ENCODE measurements at regions not wholly inside any gene's neighbourhood (a gene's known extent, or its start where the extent isn't known, plus 50 kb on each side); places are given as distances from the start of the nearest gene placed in this dataset.

DNA sequence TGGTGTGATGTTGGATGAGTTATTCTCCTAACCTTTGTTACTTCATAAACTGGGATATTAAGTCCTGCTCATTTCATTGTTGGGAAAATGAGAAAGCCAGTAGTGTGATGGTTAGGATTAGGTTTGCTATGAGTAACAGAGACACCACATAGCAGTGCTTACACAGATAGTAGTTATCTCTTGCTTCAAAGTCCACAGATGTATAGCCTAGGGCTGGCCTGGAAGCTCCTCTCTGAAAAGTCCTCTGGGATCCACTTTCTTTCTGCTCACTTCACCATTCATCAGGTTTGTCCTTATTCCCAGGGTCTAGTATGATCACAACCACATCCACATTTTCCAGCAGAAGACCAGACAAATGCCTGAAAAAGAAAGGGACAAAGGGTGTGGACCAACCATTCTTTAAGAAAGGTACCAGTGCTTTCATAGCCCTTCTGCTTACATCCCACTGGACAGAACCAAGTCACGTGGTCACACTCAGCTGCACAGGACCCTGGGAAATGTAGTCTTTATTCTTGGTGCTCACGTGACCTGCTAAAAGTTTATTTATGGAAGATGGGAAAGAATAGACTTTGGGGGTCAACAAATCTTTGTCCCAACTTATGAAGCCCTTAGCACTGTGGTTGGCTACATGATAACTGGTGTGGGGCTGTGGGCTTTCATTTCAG, 108.9 kb downstream of the INSIG2 start:
- H3K36me3 ChIP-seq (ENCODE audit: control insufficient read depth, insufficient read depth, low read length) = no peaks in the 10 kb centered on the region
- H3K4me1 ChIP-seq (ENCODE audit: control insufficient read depth, insufficient read depth, low read length) = no peaks in the 10 kb centered on the region
- no peak overlapping the region for H3K9ac ChIP-seq (ENCODE audit: low read depth, low read length)
- H3K4me3 ChIP-seq (ENCODE audit: low read depth, low read length) = no peak overlapping the region
- H3K9me3 ChIP-seq (ENCODE audit: control insufficient read depth, insufficient read depth, low read length) = no peaks in the 10 kb centered on the region
- no peaks in the 10 kb centered on the region for H3K27me3 ChIP-seq (ENCODE audit: control insufficient read depth, insufficient read depth, low read length)

DNA sequence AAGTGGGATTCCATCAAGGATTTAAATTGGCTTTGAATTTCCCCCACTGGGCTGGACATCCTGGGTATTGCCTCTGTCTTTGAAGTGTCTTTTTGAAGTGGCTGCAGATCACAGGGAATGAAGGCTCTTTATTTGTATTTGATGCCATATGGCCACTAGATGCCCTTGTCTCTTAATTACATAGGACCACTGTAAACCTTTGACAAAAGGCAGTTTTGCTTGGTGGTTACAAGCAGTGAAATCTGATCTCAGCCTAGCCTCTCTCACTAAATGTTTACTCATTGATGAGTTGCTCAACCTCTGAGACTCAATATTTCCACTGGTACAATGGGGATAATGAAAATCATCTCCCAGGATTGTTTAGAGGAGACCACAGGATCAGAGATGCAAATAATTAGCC, 102.2 kb downstream of the INSIG2 start:
- peaks cover 8% of the 10 kb centered on the region for H3K27me3 ChIP-seq (ENCODE audit: control insufficient read depth, insufficient read depth, low read length)
- no peaks in the 10 kb centered on the region for H3K9me3 ChIP-seq (ENCODE audit: control insufficient read depth, insufficient read depth, low read length)
- peaks cover 5% of the 10 kb centered on the region for H3K4me1 ChIP-seq (ENCODE audit: control insufficient read depth, insufficient read depth, low read length)
- H3K36me3 ChIP-seq (ENCODE audit: control insufficient read depth, insufficient read depth, low read length) = no peaks in the 10 kb centered on the region
- H3K9ac ChIP-seq (ENCODE audit: low read depth, low read length) = no peak overlapping the region
- no peak overlapping the region for H3K4me3 ChIP-seq (ENCODE audit: low read depth, low read length)

DNA sequence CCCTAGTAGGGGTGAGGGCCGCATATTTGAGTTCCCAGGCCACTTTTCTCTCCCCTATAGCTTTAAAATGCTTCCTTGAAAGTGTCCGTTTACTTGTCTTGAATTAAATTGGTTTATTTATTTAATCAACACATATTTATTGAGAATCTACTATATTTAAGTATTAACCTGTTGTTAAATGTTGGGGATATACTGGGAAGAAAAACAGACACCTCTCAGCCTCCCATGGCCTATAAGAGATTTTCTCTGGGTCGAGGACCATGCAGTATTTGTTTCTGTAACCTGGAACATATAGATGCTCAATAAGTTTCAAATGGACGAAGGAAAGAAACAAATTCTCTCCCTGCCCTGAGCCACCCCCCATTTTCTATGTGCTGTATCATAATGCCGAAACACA, 98.6 kb downstream of the INSIG2 start:
- Histone ChIP-seq H3K9ac (ENCODE audit: low read depth, low read length) (no peak overlapping the region), H3K36me3 (ENCODE audit: control insufficient read depth, insufficient read depth, low read length) (no peaks in the 10 kb centered on the region), H3K27me3 (ENCODE audit: control insufficient read depth, insufficient read depth, low read length) (peaks cover 8% of the 10 kb centered on the region), H3K4me3 (ENCODE audit: low read depth, low read length) (peak overlapping the region; percentile 90), H3K9me3 (ENCODE audit: control insufficient read depth, insufficient read depth, low read length) (no peaks in the 10 kb centered on the region), H3K4me1 (ENCODE audit: control insufficient read depth, insufficient read depth, low read length) (peaks cover 5% of the 10 kb centered on the region)

DNA sequence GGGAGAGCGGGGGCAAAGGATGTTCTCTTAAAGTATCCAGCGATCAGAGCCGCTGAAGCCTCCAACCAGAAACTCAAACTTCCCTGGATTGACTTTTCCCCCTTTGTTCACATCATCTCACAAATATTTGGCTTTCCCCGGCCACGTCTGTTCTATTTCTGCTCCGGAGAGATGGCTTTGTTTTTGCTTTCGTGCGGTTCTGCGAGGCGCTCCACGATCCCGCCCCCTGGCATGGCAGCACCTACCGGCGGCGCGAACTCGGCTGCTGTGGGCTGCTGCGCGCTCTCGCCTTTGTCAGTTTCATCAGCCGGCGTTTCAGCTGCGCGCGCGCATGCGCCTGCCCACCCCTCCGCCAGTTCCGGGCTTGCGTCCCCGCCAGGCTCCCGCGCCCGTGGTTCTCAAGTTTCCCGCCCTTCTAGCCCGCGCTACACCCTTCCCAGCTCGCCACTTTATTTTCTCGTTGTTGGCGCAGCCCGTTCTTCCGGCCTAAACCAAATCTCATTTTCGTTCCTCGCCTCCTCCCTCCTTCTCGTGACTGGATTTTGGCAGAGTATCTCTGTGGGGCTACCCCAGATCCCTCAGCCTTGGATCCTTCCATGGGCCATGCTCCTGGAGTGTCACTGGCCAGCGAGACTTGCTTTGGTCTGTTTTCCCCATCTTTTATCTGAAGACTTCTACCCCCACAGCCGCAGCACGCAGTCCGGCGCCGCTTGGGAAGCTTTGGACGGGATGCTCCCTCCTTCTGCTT, 98.0 kb downstream of the INSIG2 start:
- peak overlapping the region; percentile 84 for H3K9ac ChIP-seq (ENCODE audit: low read depth, low read length)
- H3K9me3 ChIP-seq (ENCODE audit: control insufficient read depth, insufficient read depth, low read length) = no peaks in the 10 kb centered on the region
- H3K36me3 ChIP-seq (ENCODE audit: control insufficient read depth, insufficient read depth, low read length) = no peaks in the 10 kb centered on the region
- peaks cover 8% of the 10 kb centered on the region for H3K27me3 ChIP-seq (ENCODE audit: control insufficient read depth, insufficient read depth, low read length)
- peaks cover 5% of the 10 kb centered on the region for H3K4me1 ChIP-seq (ENCODE audit: control insufficient read depth, insufficient read depth, low read length)
- H3K4me3 ChIP-seq (ENCODE audit: low read depth, low read length) = peak overlapping the region; percentile 90

DNA sequence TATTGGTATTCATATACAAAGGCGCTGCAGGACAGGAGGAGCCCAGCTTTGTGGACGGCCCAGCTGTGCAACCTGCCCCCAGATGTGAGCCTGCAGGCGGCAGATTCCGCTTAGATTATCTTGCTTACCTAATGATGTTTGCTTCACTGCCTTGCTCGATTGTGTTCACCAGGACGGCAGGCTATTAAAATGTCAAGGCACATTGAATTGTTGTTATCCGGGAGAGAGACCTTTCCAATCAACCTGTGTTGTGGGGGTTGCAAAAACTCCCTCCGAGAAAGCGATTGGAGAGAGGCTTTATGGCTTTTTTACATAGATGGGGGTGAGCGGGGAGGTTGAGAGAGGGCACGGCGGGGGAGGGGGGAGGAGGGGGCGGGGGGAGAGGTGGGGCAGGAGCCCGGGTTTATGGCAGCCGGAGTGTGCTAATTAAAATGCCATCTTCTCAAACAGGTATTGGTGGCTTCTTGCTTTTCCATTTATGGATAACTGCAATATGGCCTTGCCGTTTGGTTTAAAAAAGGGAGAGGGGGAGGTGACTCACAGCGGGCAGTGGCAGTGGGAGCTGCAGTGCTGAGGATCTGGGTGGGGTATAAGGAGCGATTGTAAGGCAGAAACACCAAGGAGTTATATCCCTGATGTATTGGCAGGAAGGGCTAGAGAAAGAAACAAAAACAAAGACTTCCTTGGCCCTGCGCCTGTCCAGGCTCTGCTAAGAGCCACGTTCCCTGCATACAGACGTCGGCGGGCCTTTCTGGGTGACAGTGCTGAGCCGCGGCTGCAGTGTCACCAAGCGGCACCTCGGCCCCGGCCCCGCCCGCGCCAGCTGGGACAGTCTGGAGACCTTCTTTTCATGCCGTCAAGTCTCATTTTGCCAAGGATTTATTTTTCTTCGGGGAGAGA, 97.2 kb downstream of the INSIG2 start:
- Histone ChIP-seq H3K36me3 (ENCODE audit: control insufficient read depth, insufficient read depth, low read length) (no peaks in the 10 kb centered on the region), H3K9me3 (ENCODE audit: control insufficient read depth, insufficient read depth, low read length) (no peaks in the 10 kb centered on the region), H3K27me3 (ENCODE audit: control insufficient read depth, insufficient read depth, low read length) (peaks cover 8% of the 10 kb centered on the region), H3K9ac (ENCODE audit: low read depth, low read length) (peak overlapping the region; percentile 84), H3K4me1 (ENCODE audit: control insufficient read depth, insufficient read depth, low read length) (peaks cover 5% of the 10 kb centered on the region), H3K4me3 (ENCODE audit: low read depth, low read length) (peak overlapping the region; percentile 90)

DNA sequence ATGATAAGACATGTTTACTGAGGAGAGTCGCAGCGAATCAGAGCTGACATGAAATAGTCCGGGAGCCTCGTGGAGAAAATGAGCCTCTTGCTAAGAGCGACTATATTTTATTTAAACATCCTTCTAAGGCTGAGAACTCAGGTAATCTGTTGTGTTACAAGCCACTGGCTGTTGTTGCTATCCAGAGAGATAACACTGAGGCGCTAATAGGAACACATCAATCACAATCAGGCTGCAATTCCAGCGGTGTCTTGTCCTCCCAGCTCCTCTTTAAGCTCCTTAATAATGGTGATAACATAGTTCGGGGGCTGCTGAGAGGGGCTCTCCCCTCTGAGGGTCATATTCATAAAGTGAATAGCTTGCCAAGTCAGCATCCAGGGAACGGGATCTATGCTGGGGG, 95.1 kb downstream of the INSIG2 start:
- Histone ChIP-seq H3K4me3 (ENCODE audit: low read depth, low read length) (no peak overlapping the region), H3K27me3 (ENCODE audit: control insufficient read depth, insufficient read depth, low read length) (peaks cover 8% of the 10 kb centered on the region), H3K9me3 (ENCODE audit: control insufficient read depth, insufficient read depth, low read length) (no peaks in the 10 kb centered on the region), H3K4me1 (ENCODE audit: control insufficient read depth, insufficient read depth, low read length) (no peaks in the 10 kb centered on the region), H3K9ac (ENCODE audit: low read depth, low read length) (no peak overlapping the region), H3K36me3 (ENCODE audit: control insufficient read depth, insufficient read depth, low read length) (no peaks in the 10 kb centered on the region)

DNA sequence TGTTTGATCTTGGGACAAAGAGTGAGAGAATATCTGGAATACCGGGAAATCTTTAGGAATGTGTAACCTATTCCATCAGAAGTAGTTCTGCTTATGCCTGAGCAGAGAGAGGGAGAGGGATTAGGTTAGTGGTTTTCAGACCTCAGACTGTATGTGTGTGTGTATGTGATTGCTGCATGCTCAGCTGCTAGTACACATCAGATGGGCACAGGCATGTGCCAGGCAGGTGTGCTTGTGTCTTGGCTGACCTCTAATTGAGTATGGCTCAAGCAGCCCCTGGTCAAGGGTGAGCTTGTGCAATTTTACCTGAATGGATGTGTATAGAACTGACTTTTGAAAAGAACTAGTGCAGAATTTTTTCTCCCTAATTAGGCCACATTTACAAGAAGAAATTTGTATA, 91.2 kb downstream of the INSIG2 start:
- Histone ChIP-seq H3K9ac (ENCODE audit: low read depth, low read length) (no peak overlapping the region), H3K4me3 (ENCODE audit: low read depth, low read length) (no peak overlapping the region), H3K36me3 (ENCODE audit: control insufficient read depth, insufficient read depth, low read length) (no peaks in the 10 kb centered on the region), H3K9me3 (ENCODE audit: control insufficient read depth, insufficient read depth, low read length) (no peaks in the 10 kb centered on the region), H3K27me3 (ENCODE audit: control insufficient read depth, insufficient read depth, low read length) (no peaks in the 10 kb centered on the region), H3K4me1 (ENCODE audit: control insufficient read depth, insufficient read depth, low read length) (no peaks in the 10 kb centered on the region)

DNA sequence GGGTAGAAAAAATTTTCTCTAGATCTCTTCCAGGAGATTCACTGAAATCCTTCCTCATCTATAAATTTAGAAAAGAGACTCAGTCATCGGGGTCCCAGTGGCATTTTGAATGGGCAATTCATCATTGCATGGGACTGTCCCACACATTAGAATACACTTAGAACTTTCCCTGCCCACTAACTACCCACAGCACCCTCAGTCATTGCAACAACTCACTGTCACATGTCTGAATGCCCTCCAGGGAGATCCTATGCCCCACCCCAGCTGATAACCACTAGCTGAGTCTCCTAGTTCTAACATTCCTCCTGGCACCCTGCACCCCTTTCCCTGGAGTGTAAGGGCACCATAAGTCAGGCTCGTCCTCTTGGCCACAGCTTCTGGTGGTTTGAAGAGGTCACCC, 89.6 kb downstream of the INSIG2 start:
- H3K27me3 ChIP-seq (ENCODE audit: control insufficient read depth, insufficient read depth, low read length) = no peaks in the 10 kb centered on the region
- H3K9ac ChIP-seq (ENCODE audit: low read depth, low read length) = no peak overlapping the region
- no peak overlapping the region for H3K4me3 ChIP-seq (ENCODE audit: low read depth, low read length)

DNA sequence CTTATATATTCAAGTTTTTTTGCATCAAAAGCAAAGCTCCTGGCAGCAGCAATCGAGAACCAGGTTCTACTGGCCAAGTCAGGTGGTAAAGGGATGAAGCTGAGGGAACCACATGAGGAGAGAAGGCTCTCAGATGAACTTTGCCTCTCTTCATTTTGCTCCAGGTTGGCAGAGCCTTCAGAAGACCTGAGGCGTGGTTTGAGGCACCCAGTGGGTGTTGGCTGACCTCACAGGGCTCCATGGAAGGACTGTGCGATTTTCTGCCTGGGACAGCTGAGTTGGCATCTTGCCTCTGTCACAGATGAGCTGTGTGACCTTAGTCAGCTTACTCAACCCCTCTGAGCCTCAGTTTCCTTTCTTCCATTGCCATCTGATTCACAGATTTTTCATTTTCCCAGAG, 89.0 kb downstream of the INSIG2 start:
- Histone ChIP-seq H3K27me3 (ENCODE audit: control insufficient read depth, insufficient read depth, low read length) (no peaks in the 10 kb centered on the region), H3K4me1 (ENCODE audit: control insufficient read depth, insufficient read depth, low read length) (no peaks in the 10 kb centered on the region), H3K4me3 (ENCODE audit: low read depth, low read length) (no peak overlapping the region), H3K9ac (ENCODE audit: low read depth, low read length) (no peak overlapping the region), H3K9me3 (ENCODE audit: control insufficient read depth, insufficient read depth, low read length) (no peaks in the 10 kb centered on the region), H3K36me3 (ENCODE audit: control insufficient read depth, insufficient read depth, low read length) (no peaks in the 10 kb centered on the region)

More for the DNA sequence above, 89.6 kb downstream of the INSIG2 start:
- H3K36me3 ChIP-seq (ENCODE audit: control insufficient read depth, insufficient read depth, low read length) = no peaks in the 10 kb centered on the region
- no peaks in the 10 kb centered on the region for H3K4me1 ChIP-seq (ENCODE audit: control insufficient read depth, insufficient read depth, low read length)
- no peaks in the 10 kb centered on the region for H3K9me3 ChIP-seq (ENCODE audit: control insufficient read depth, insufficient read depth, low read length)

DNA sequence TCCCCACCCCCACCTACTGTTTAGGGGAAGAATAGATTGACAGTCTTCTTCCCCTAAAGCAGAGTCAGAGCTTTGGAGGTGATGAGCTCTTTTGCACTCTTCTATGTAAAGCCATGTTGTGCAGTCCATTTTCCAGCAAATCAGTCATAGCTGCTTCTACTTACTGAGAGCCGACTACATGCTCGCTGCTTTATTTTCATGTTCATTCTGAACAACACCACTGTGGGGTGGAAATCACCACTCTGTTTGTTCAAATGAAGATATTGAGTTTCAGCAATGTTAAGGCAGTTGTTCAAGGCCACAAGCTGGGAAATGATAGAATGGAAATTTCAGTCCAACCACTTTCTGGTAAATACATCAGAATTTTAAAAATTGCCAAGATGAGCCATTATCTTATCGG, 88.3 kb downstream of the INSIG2 start:
- no peaks in the 10 kb centered on the region for H3K4me1 ChIP-seq (ENCODE audit: control insufficient read depth, insufficient read depth, low read length)
- H3K36me3 ChIP-seq (ENCODE audit: control insufficient read depth, insufficient read depth, low read length) = no peaks in the 10 kb centered on the region
- H3K27me3 ChIP-seq (ENCODE audit: control insufficient read depth, insufficient read depth, low read length) = no peaks in the 10 kb centered on the region
- no peak overlapping the region for H3K4me3 ChIP-seq (ENCODE audit: low read depth, low read length)
- H3K9ac ChIP-seq (ENCODE audit: low read depth, low read length) = no peak overlapping the region
- no peaks in the 10 kb centered on the region for H3K9me3 ChIP-seq (ENCODE audit: control insufficient read depth, insufficient read depth, low read length)

DNA sequence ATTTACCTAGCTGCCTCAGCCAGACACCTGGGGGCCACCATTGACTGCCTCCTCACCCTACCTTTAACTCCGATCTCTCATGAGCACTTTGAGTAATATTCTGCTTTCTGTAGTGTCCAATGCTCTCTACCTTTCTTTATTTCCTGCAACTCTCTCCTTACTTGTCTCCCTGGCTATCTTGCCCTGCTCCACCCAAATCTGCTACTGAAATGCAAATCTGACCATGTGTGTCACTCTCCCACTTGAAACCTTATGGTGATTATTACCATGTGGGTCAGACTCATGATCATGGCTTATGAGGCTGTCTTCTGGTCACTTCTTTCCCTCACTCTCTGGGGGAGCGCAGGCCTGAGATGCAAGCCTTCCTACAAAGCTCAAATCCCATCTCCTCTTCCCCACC, 83.3 kb downstream of the INSIG2 start:
- Histone ChIP-seq H3K4me3 (ENCODE audit: low read depth, low read length) (no peak overlapping the region), H3K9ac (ENCODE audit: low read depth, low read length) (no peak overlapping the region), H3K36me3 (ENCODE audit: control insufficient read depth, insufficient read depth, low read length) (no peaks in the 10 kb centered on the region), H3K4me1 (ENCODE audit: control insufficient read depth, insufficient read depth, low read length) (no peaks in the 10 kb centered on the region), H3K27me3 (ENCODE audit: control insufficient read depth, insufficient read depth, low read length) (no peaks in the 10 kb centered on the region), H3K9me3 (ENCODE audit: control insufficient read depth, insufficient read depth, low read length) (no peaks in the 10 kb centered on the region)
